ENCODE measurements at regions not wholly inside any gene's neighbourhood (a gene's known extent, or its start where the extent isn't known, plus 50 kb on each side); places are given as distances from the start of the nearest gene placed in this dataset.

DNA sequence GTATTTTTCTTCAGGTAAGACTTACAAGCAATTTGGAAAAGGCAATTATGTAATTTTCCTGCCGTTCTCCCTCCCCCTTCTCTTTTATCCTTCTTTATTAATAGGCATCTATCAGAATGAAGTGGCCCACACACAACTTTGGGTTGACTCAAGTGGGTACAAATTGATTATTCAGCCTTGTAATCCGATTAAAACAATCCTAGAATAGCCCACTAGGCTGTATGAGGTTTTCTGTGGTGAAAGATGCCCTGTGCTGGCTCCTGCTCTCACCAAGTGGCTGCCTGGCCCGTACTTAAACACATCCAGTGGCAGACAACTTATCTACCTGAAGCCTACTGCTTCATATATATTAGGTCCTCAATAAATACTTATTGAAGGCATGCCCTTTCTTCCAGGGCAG, 177.3 kb upstream of the C9orf72 start:
- TF ChIP-seq, protein P1, sequence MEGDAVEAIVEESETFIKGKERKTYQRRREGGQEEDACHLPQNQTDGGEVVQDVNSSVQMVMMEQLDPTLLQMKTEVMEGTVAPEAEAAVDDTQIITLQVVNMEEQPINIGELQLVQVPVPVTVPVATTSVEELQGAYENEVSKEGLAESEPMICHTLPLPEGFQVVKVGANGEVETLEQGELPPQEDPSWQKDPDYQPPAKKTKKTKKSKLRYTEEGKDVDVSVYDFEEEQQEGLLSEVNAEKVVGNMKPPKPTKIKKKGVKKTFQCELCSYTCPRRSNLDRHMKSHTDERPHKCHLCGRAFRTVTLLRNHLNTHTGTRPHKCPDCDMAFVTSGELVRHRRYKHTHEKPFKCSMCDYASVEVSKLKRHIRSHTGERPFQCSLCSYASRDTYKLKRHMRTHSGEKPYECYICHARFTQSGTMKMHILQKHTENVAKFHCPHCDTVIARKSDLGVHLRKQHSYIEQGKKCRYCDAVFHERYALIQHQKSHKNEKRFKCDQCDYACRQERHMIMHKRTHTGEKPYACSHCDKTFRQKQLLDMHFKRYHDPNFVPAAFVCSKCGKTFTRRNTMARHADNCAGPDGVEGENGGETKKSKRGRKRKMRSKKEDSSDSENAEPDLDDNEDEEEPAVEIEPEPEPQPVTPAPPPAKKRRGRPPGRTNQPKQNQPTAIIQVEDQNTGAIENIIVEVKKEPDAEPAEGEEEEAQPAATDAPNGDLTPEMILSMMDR (IDR thresholded peaks at IDR 0.05): no peak

DNA sequence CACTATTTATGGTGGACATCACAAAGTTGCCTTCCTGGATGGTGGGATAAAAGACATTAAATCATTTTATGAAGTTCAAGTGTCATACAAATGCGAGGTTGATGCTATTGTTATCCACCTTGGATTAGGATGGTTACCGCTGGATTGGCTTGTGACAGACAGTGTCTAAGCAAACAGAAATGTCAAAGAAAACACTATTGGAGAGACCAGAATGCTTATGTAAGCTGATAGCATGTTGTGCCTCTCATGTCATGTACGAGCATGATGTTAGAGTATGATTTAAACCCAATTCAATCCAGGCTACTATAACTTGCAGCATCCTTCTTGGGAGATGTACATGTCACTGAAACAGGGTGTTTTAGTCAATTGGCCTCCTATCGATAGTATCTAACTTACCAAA, 178.8 kb upstream of the C9orf72 start:
- TF ChIP-seq, protein P1 (IDR thresholded peaks at IDR 0.05): no peak

DNA sequence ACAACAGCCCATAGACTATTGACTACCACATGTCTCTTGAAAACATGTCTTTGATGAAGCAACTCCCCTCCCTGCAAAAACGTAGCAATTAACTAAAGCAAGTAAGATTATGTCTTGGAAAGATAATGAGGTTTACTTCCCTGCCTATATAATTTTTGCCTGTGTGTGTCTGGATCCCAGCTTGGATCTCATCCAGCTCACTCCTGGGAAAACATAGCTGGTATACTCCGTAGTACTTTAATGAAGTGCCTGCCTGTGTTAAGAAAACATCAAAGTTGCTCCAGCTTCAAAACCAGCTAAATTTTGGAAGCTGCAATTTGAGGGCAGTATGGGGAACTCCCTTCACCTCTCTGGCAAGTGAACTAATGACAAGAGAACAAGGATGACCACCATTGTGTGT, 182.6 kb upstream of the C9orf72 start:
- TF ChIP-seq, protein P1 (IDR thresholded peaks at IDR 0.05): no peak

DNA sequence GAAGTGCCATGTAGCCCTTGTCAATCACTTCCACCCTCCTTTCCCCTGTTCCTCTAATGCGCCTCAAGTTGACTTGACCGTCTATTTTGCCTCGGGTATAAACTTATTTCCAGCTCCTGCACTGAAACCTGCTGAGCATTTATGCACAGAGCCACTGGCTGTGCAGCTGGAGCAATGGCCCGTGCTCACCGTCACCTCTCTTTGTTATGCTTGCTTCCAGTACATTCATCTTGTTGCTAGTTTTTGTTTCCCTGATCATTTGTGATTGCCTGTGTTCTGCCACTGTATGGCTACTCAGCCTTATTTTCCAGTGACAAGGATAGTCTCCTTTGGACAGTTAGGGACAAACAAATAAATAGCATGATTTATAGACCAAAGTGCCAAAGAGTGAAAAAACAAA, 183.1 kb upstream of the C9orf72 start:
- TF ChIP-seq, protein P1 (IDR thresholded peaks at IDR 0.05): no peak

DNA sequence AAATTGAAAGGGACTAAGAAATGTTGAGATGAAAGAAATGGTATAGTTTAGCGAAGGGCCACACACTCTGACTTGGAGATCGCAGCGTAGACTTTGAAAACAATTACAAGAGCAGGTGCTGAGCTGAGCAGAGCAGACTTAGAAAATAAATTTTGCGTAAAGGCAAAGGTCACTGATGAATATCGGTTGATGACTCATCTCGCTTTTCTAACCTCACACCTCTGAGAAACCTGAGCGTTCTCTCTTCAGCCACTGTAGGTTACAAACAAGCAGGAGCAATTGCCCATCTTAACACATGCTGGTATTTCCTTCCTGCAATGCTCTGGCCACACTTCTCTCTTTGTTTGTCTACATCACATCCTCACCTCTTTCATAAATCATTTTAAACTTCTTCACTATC, 190.6 kb upstream of the C9orf72 start:
- TF ChIP-seq, protein P1 (IDR thresholded peaks at IDR 0.05): no peak

DNA sequence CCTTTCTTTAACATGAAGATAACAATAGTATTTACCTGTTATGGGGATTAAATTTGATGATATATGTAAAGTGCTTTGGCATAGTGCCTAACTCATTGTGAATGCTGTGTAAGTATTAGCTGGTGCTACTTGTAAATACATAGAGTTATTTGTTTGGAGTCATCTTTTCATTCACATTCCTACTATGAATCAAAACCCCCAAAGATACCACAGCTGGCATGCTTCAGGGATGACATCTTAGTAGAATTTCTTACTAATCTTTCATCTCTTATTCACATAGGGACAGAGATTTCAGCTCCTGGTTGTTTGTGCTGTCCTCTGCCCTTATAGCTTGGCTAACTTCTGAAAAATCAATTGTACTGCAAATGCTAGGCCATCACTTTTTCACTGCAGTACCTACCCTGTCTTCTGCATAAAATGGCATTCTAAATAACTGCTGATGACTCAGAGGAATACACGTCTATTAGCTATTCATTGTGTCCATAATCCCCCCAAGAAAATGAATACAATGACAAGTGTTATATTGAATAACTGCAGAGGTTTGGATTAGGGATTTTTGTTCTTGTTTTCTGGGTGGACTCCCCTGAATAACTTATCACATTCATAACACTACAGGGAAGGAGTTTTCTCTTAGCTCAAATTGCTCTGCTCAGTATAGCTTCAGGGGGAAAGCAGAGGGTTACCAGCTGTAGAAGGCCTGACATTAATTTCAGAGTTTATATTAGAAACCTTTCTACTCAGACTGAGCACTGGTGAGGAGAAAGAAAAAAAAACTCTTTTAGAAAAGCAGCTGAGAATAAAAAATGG, 192.2 kb upstream of the C9orf72 start:
- TF ChIP-seq, protein P1 (IDR thresholded peaks at IDR 0.05): no peak

DNA sequence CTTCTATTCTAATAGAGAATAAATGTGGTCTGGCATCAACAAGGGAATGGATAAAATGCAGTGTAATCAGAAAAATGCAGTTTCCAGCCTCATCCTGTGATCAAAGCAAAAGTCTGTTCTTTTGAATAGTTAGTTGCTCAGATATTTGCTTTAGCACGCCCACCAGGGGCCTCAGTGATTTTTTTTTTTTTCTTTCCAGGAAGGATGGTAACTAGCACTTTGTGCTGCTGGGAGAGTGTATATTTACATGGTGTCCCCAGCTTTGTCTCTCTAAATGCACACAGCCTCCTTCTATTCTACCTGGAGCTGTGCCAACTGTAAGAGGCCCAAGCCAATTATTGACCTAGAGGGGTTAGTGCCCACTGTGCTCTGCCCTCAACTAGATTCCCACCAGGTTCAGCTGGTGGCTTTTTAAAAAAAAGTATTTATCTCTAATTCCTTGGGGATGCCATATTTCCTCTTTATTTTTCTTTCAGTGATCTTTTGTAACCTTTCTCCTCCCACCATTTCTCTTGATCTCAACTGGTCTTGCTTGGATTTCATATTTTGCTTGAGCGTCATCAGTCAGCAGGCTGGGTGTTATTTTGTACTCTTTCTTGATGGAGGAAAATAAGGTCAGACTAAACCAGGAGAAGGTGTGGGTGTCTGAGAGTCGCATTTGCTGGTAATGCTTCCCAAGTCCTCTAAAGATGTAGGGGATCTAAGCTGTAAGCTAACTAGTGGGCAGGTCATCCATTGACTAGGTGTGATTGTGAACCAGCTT, 193.0 kb upstream of the C9orf72 start:
- TF ChIP-seq, protein P1 (IDR thresholded peaks at IDR 0.05): no peak
